ENCODE measurements at regions not wholly inside any gene's neighbourhood (a gene's known extent, or its start where the extent isn't known, plus 50 kb on each side); places are given as distances from the start of the nearest gene placed in this dataset.
"Not testable (repeated sequence)": the region's sequence is repeated elsewhere in the genome, so short reads cannot be mapped to it uniquely, and the experiment has no call there.

DNA sequence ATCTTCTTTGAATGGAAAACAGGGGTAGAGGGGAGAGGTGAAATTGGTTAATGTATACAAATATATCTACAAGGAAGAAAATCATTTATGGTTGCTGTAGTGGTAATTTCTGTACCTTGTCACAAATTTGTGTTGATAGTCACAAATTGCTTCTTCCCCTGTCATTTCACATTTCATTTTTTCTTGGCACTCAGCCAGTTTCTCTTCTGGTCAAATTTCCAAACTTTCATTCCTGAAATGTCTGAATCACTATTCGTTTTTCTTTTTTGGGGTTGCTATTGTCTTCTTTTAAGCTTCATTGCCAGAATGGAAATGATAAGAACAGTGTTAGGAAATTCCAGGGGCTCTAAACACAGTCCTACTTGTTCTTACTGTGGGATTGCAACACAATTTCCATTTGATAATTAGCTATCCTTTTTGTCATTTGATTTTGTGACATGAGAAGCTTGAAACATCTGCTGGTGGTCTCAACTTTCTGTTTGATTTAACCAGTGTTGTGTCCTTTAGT, 136.0 kb upstream of the GCFC2 start:
- no peak overlapping the region for H3K9ac ChIP-seq (replicated peaks; ENCODE audit: extremely low read depth, insufficient read depth, low read length)
- intact Hi-C loops (cut with micrococcal nuclease), result no loop called here
- no peak overlapping the region for H2AFZ ChIP-seq (ENCODE audit: low read depth, low read length)
- H3K9me1 ChIP-seq (replicated peaks; ENCODE audit: control insufficient read depth, extremely low read depth, insufficient read depth, low read length), result no peaks in the 10 kb centered on the region
- no peak for TF ChIP-seq FOS (IDR thresholded peaks at IDR 0.05; ENCODE audit: borderline replicate concordance, insufficient read depth, low read length)
- H3K27ac ChIP-seq (ENCODE audit: insufficient read depth, low read depth, low read length), result no peak overlapping the region
- dilution Hi-C loops (cut with MboI; ENCODE audit: extremely low pct_ligation_motif_present, low sequenced_read_pairs), result no loop called here
- ChIA-PET CTCF (no interaction called here), POLR2A (no interaction called here)
- no peaks in the 10 kb centered on the region for H3K27me3 ChIP-seq (ENCODE audit: control insufficient read depth in 2 of 2, insufficient read depth in 2 of 2, low read length in 2 of 2)
- no peaks in the 10 kb centered on the region for H3K4me1 ChIP-seq (ENCODE audit: control insufficient read depth, extremely low read depth, insufficient read depth, low read length)
- no peaks in the 10 kb centered on the region for H4K20me1 ChIP-seq (replicated peaks; ENCODE audit: control insufficient read depth, extremely low read depth, insufficient read depth, low read length)
- no peaks in the 10 kb centered on the region for H3K79me2 ChIP-seq (ENCODE audit: control insufficient read depth, insufficient read depth, low read length)
- no peak overlapping the region for H3K4me2 ChIP-seq (ENCODE audit: insufficient read depth, low read length)
- BruUV-seq (replicated peaks), result no TSS peak
- no peak overlapping the region for H3K4me3 ChIP-seq (replicated peaks in 1 of 3; ENCODE audit: insufficient read depth in 1 of 3, low read depth in 1 of 3, low read length in 3 of 3)
- FAIRE-seq, result no peak
- no peaks in the 10 kb centered on the region for H3K9me3 ChIP-seq (replicated peaks; ENCODE audit: control insufficient read depth, insufficient read depth, low read length)
- no peaks in the 10 kb centered on the region for H3K36me3 ChIP-seq (ENCODE audit: control insufficient read depth in 2 of 2, extremely low read depth in 1 of 2, insufficient read depth in 2 of 2, low read length in 2 of 2)
- no peak for DNase-seq (ENCODE audit: low read depth, low spot score)

DNA sequence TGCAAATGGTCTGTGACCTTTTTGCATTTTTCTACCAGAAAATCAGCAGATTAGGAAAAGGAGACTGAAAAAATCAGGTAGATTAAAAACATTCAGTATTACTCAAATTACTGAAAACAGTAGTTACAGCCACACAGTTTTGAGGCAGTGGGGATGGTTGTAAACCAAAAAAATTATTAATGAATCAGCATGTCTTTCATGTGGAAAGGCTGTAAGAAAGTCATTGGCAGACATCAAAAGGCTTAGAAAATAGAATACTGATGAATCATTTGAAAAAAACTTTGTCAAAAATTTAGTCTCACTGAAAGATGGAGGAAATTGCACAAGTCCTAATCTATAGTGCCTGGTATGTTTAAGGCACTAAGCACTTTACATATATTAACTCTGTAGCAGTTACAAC, 133.9 kb upstream of the GCFC2 start:
- TF ChIP-seq EZH2 (IDR thresholded peaks at IDR 0.05; ENCODE audit: borderline replicate concordance, low read depth, low read length, severe bottlenecking) (no peak), FOS (IDR thresholded peaks at IDR 0.05; ENCODE audit: borderline replicate concordance, insufficient read depth, low read length) (no peak), GATA2 (IDR thresholded peaks at IDR 0.05; ENCODE audit: insufficient read depth, insufficient read length, low read depth, low read length) (no peak), JUN (IDR thresholded peaks at IDR 0.05; ENCODE audit: borderline replicate concordance, insufficient read depth, insufficient read length, low read depth) (no peak), POLR2A (IDR thresholded peaks at IDR 0.05; ENCODE audit: low read depth, low read length) (no peak), POLR2AphosphoS5 (IDR thresholded peaks at IDR 0.05; ENCODE audit: insufficient read depth, low read depth, low read length) (no peak), MYC (IDR thresholded peaks at IDR 0.05; ENCODE audit: low read depth, low read length) (no peak)
- TF ChIP-seq, protein P1, sequence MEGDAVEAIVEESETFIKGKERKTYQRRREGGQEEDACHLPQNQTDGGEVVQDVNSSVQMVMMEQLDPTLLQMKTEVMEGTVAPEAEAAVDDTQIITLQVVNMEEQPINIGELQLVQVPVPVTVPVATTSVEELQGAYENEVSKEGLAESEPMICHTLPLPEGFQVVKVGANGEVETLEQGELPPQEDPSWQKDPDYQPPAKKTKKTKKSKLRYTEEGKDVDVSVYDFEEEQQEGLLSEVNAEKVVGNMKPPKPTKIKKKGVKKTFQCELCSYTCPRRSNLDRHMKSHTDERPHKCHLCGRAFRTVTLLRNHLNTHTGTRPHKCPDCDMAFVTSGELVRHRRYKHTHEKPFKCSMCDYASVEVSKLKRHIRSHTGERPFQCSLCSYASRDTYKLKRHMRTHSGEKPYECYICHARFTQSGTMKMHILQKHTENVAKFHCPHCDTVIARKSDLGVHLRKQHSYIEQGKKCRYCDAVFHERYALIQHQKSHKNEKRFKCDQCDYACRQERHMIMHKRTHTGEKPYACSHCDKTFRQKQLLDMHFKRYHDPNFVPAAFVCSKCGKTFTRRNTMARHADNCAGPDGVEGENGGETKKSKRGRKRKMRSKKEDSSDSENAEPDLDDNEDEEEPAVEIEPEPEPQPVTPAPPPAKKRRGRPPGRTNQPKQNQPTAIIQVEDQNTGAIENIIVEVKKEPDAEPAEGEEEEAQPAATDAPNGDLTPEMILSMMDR (IDR thresholded peaks at IDR 0.05; ENCODE audit: extremely low read depth in 1 of 2, insufficient read depth in 1 of 2, low read depth in 1 of 2, low read length in 2 of 2), result no peak
- TF ChIP-seq, protein P2, sequence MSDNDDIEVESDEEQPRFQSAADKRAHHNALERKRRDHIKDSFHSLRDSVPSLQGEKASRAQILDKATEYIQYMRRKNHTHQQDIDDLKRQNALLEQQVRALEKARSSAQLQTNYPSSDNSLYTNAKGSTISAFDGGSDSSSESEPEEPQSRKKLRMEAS (IDR thresholded peaks at IDR 0.05; ENCODE audit: insufficient read depth, insufficient read length), result no peak
- FAIRE-seq, result no peak
- Histone ChIP-seq H3K4me2 (ENCODE audit: insufficient read depth, low read length) (no peak overlapping the region), H2AFZ (ENCODE audit: low read depth, low read length) (no peak overlapping the region), H3K79me2 (ENCODE audit: control insufficient read depth, insufficient read depth, low read length) (no peaks in the 10 kb centered on the region), H3K27me3 (ENCODE audit: control insufficient read depth in 2 of 2, insufficient read depth in 2 of 2, low read length in 2 of 2) (no peaks in the 10 kb centered on the region), H3K4me1 (ENCODE audit: control insufficient read depth, extremely low read depth, insufficient read depth, low read length) (no peaks in the 10 kb centered on the region), H3K36me3 (ENCODE audit: control insufficient read depth in 2 of 2, extremely low read depth in 1 of 2, insufficient read depth in 2 of 2, low read length in 2 of 2) (no peaks in the 10 kb centered on the region), H3K9ac (replicated peaks; ENCODE audit: extremely low read depth, insufficient read depth, low read length) (no peak overlapping the region), H3K9me1 (replicated peaks; ENCODE audit: control insufficient read depth, extremely low read depth, insufficient read depth, low read length) (no peaks in the 10 kb centered on the region), H3K27ac (ENCODE audit: insufficient read depth, low read depth, low read length) (no peak overlapping the region), H3K9me3 (replicated peaks; ENCODE audit: control insufficient read depth, insufficient read depth, low read length) (no peaks in the 10 kb centered on the region), H4K20me1 (replicated peaks; ENCODE audit: control insufficient read depth, extremely low read depth, insufficient read depth, low read length) (no peaks in the 10 kb centered on the region), H3K4me3 (replicated peaks in 1 of 3; ENCODE audit: insufficient read depth in 1 of 3, low read depth in 1 of 3, low read length in 3 of 3) (no peak overlapping the region)
- ChIA-PET POLR2A (no interaction called here), CTCF (no interaction called here)
- intact Hi-C loops (cut with micrococcal nuclease) (no loop called here), dilution Hi-C loops (cut with MboI; ENCODE audit: extremely low pct_ligation_motif_present, low sequenced_read_pairs) (no loop called here)
- BruUV-seq (replicated peaks), result no TSS peak
- DNase-seq (ENCODE audit: low read depth, low spot score), result no peak

DNA sequence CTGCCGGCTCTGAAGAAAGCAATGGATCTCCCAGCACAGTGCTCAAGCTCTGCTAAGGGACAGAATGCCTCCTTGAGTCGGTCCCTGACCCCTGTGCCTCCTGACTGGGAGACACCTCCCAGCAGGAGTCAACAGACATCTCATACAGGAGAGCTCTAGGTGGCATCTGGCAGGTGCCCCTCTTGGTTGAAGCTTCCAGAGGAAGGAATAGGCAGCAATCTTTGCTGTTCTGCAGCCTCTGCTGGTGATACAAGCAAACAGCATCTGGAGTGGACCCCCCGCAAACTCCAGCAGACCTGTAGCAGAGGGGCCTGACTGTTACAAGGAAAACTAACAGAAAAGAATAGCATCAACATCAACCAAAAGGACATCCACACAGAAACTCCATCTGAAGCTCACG, 123.9 kb upstream of the GCFC2 start:
- H3K9me1 ChIP-seq (replicated peaks; ENCODE audit: control insufficient read depth, extremely low read depth, insufficient read depth, low read length); intact Hi-C loops (cut with micrococcal nuclease); H2AFZ ChIP-seq (ENCODE audit: low read depth, low read length); BruUV-seq (replicated peaks); H3K79me2 ChIP-seq (ENCODE audit: control insufficient read depth, insufficient read depth, low read length); H3K4me1 ChIP-seq (ENCODE audit: control insufficient read depth, extremely low read depth, insufficient read depth, low read length); H3K27me3 ChIP-seq (ENCODE audit: control insufficient read depth in 2 of 2, insufficient read depth in 2 of 2, low read length in 2 of 2); H3K9ac ChIP-seq (replicated peaks; ENCODE audit: extremely low read depth, insufficient read depth, low read length); H3K4me2 ChIP-seq (ENCODE audit: insufficient read depth, low read length); POLR2A ChIA-PET; H3K9me3 ChIP-seq (replicated peaks; ENCODE audit: control insufficient read depth, insufficient read depth, low read length); CTCF ChIA-PET; H3K4me3 ChIP-seq (replicated peaks in 1 of 3; ENCODE audit: insufficient read depth in 1 of 3, low read depth in 1 of 3, low read length in 3 of 3); H4K20me1 ChIP-seq (replicated peaks; ENCODE audit: control insufficient read depth, extremely low read depth, insufficient read depth, low read length); H3K27ac ChIP-seq (ENCODE audit: insufficient read depth, low read depth, low read length); FAIRE-seq; H3K36me3 ChIP-seq (ENCODE audit: control insufficient read depth in 2 of 2, extremely low read depth in 1 of 2, insufficient read depth in 2 of 2, low read length in 2 of 2); dilution Hi-C loops (cut with MboI; ENCODE audit: extremely low pct_ligation_motif_present, low sequenced_read_pairs); DNase-seq (ENCODE audit: low read depth, low spot score): not testable (repeated sequence)

Measured in endothelial cell of umbilical vein (primary cell).